ENCODE measurements at regions not wholly inside any gene's neighbourhood (a gene's known extent, or its start where the extent isn't known, plus 50 kb on each side); places are given as distances from the start of the nearest gene placed in this dataset.
"Not testable (repeated sequence)": the region's sequence is repeated elsewhere in the genome, so short reads cannot be mapped to it uniquely, and the experiment has no call there.

DNA sequence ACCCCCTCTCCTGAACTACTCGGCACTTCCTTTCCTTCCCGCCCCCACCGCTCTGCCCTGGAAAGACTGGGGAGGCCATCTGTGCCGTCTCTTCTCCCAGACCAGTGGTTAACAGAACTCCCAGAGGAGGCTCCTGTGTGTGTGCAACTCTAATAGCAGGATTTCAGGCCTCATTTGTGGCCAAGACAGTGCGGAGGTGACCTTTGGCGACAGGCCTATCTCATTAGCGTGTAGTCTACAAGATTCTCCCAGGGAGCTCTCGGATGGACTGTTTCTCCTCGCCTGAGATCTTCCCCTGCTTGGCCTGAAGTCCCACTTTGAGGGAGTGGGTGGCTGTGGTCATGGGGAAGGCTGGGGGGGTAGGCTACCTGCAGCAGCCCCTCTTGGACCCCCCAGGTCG lies 325.2 kb downstream of the BCL2L11 start:
- TF ChIP-seq CTCF (IDR thresholded peaks at IDR 0.05); POLR2A (IDR thresholded peaks at IDR 0.05); EP300 (IDR thresholded peaks at IDR 0.05; ENCODE audit: low read depth): not testable (repeated sequence)
